ENCODE measurements at regions not wholly inside any gene's neighbourhood (a gene's known extent, or its start where the extent isn't known, plus 50 kb on each side); places are given as distances from the start of the nearest gene placed in this dataset.

- no peak for DNase-seq
Measured at GRCh38 chr6:21648475-21649050, 55.0 kb downstream of the SOX4 start.

GRCh38 chr6:21653323-21653722 lies 59.8 kb downstream of the SOX4 start:
- DNase-seq, result no peak

GRCh38 chr6:21653905-21654304 lies 60.4 kb downstream of the SOX4 start:
- DNase-seq, result no peak

GRCh38 chr6:21654361-21654760 lies 60.8 kb downstream of the SOX4 start:
- no peak for DNase-seq

GRCh38 chr6:21663966-21664313 lies 70.4 kb downstream of the SOX4 start:
- no peak for DNase-seq

GRCh38 chr6:21664314-21665109 lies 71.0 kb downstream of the SOX4 start:
- peak in 1 of 2 donors; percentile 4 for DNase-seq

- no peak for DNase-seq
Measured at GRCh38 chr6:21665110-21665391, 71.5 kb downstream of the SOX4 start.

- no peak for DNase-seq
Measured at GRCh38 chr6:21665392-21666200, 72.0 kb downstream of the SOX4 start.

GRCh38 chr6:21666201-21666691 lies 72.7 kb downstream of the SOX4 start:
- DNase-seq, result no peak

GRCh38 chr6:21666853-21667681 lies 73.5 kb downstream of the SOX4 start:
- no peak for DNase-seq

GRCh38 chr6:21668795-21669194 lies 75.2 kb downstream of the SOX4 start:
- DNase-seq, result no peak

GRCh38 chr6:21676769-21677168 lies 83.2 kb downstream of the SOX4 start:
- no peak for DNase-seq

- no peak for DNase-seq
Measured at GRCh38 chr6:21678990-21679389, 85.4 kb downstream of the SOX4 start.

GRCh38 chr6:21679761-21680265 lies 86.3 kb downstream of the SOX4 start:
- no peak for DNase-seq

GRCh38 chr6:21680611-21681010 lies 87.1 kb downstream of the SOX4 start:
- DNase-seq, result no peak

GRCh38 chr6:21690489-21690888 lies 96.9 kb downstream of the SOX4 start:
- DNase-seq, result no peak

- no peak for DNase-seq
Measured at GRCh38 chr6:21691685-21692346, 98.3 kb downstream of the SOX4 start.

- DNase-seq, result no peak
Measured at GRCh38 chr6:21692721-21693120, 99.2 kb downstream of the SOX4 start.

- DNase-seq, result no peak
Measured at GRCh38 chr6:21694168-21694567, 100.6 kb downstream of the SOX4 start.

- DNase-seq, result no peak
Measured at GRCh38 chr6:21707524-21708319, 114.2 kb downstream of the SOX4 start.

GRCh38 chr6:21708320-21708580 lies 114.7 kb downstream of the SOX4 start:
- no peak for DNase-seq

- no peak for DNase-seq
Measured at GRCh38 chr6:21710216-21710615, 116.7 kb downstream of the SOX4 start.
